GM10266 (cell line): ENCODE measurements at regions not wholly inside any gene's neighbourhood (a gene's known extent, or its start where the extent isn't known, plus 50 kb on each side); places are given as distances from the start of the nearest gene placed in this dataset.

Experiments used
- DNase-seq: peaks from one replicate; pipeline ENCODE4 v3.0.0; 2012; ENCODE audit errors: extremely low spot score
- CTCF ChIP-seq: IDR thresholded peaks from 2 replicates; pipeline ENCODE4 v1.5.1; 2012; ENCODE audit warnings: mild to moderate bottlenecking, low read depth; ENCODE audit not compliant: control insufficient read depth, insufficient read depth; ENCODE audit errors: missing control alignments

- DNase-seq: no peak
- no peak for TF ChIP-seq CTCF
Observed at GRCh38 chr5:61813361-61813760, 481.3 kb downstream of the ZSWIM6 start.

- no peak for DNase-seq
- TF ChIP-seq CTCF: no peak
Observed at GRCh38 chr5:61815339-61815738, 483.3 kb downstream of the ZSWIM6 start.

- TF ChIP-seq CTCF: no peak
Observed at GRCh38 chr5:61816146-61816545, 484.1 kb downstream of the ZSWIM6 start.

GRCh38 chr5:61816585-61817450 is 484.8 kb downstream of the ZSWIM6 start:
- no peak for TF ChIP-seq CTCF
- DNase-seq: no peak

More at GRCh38 chr5:61816146-61816545, 484.1 kb downstream of the ZSWIM6 start:
- DNase-seq: no peak

- TF ChIP-seq CTCF: no peak
- DNase-seq: no peak
Observed at GRCh38 chr5:61817472-61818326, 485.6 kb downstream of the ZSWIM6 start.

GRCh38 chr5:61820836-61821235 is 485.2 kb upstream of the KIF2A start:
- no peak for TF ChIP-seq CTCF
- no peak for DNase-seq
